Activated CD4-positive, alpha-beta T cell treated with anti-CD3 and anti-CD28 coated beads, Interleukin-2, Interleukin-6, amounts not matched to agents 100 ng/mL and 50 ng/mL, durations not matched to agents 16 hours and 8 hours (primary cell): ENCODE measurements at regions not wholly inside any gene's neighbourhood (a gene's known extent, or its start where the extent isn't known, plus 50 kb on each side); places are given as distances from the start of the nearest gene placed in this dataset.
"Not testable (repeated sequence)": the region's sequence is repeated elsewhere in the genome, so short reads cannot be mapped to it uniquely, and the experiment has no call there.

ENCODE experiments used
- DNase-seq: peaks from one replicate; pipeline ENCODE4 v3.0.0-alpha.2; 2020

GRCh38 chr13:105907319-105908019, 628.0 kb downstream of the EFNB2 start:
- no peak for DNase-seq

- DNase-seq: no peak
These were observed 628.7 kb downstream of the EFNB2 start for GRCh38 chr13:105906746-105907145.

- no peak for DNase-seq
These were observed 631.3 kb downstream of the EFNB2 start for GRCh38 chr13:105904034-105904742.

GRCh38 chr13:105902396-105902795, 633.1 kb downstream of the EFNB2 start:
- DNase-seq: no peak

GRCh38 chr13:105897575-105897974, 637.9 kb downstream of the EFNB2 start:
- DNase-seq: no peak

GRCh38 chr13:105894697-105895096, 640.8 kb downstream of the EFNB2 start:
- DNase-seq: no peak

GRCh38 chr13:105890509-105890908, 645.0 kb downstream of the EFNB2 start:
- no peak for DNase-seq

GRCh38 chr13:105878119-105878700, 657.3 kb downstream of the EFNB2 start:
- DNase-seq: no peak

GRCh38 chr13:105874814-105875213, 660.6 kb downstream of the EFNB2 start:
- no peak for DNase-seq

- no peak for DNase-seq
These were observed 663.7 kb downstream of the EFNB2 start for GRCh38 chr13:105871768-105872167.

GRCh38 chr13:105871326-105871725, 664.1 kb downstream of the EFNB2 start:
- no peak for DNase-seq

GRCh38 chr13:105863300-105863920, 672.1 kb downstream of the EFNB2 start:
- no peak for DNase-seq

- DNase-seq: no peak
These were observed 687.0 kb downstream of the EFNB2 start for GRCh38 chr13:105848494-105848893.

- no peak for DNase-seq
These were observed 687.8 kb downstream of the EFNB2 start for GRCh38 chr13:105847527-105848291.

- DNase-seq: no peak
These were observed 688.5 kb downstream of the EFNB2 start for GRCh38 chr13:105846923-105847322.

GRCh38 chr13:105841286-105841685, 694.2 kb downstream of the EFNB2 start:
- no peak for DNase-seq

GRCh38 chr13:105838231-105838630, 697.2 kb downstream of the EFNB2 start:
- DNase-seq: no peak

GRCh38 chr13:105837295-105837694, 698.2 kb downstream of the EFNB2 start:
- DNase-seq: not testable (repeated sequence)

GRCh38 chr13:105830821-105831220, 704.6 kb downstream of the EFNB2 start:
- DNase-seq: no peak

- no peak for DNase-seq
These were observed 708.2 kb downstream of the EFNB2 start for GRCh38 chr13:105827111-105827809.

- DNase-seq: no peak
These were observed 710.4 kb downstream of the EFNB2 start for GRCh38 chr13:105825071-105825470.

- DNase-seq: no peak
These were observed 714.1 kb downstream of the EFNB2 start for GRCh38 chr13:105821337-105821736.
